Fibroblast of skin of left quadriceps (primary cell): ENCODE measurements at regions not wholly inside any gene's neighbourhood (a gene's known extent, or its start where the extent isn't known, plus 50 kb on each side); places are given as distances from the start of the nearest gene placed in this dataset.
"Not testable (repeated sequence)": the region's sequence is repeated elsewhere in the genome, so short reads cannot be mapped to it uniquely, and the experiment has no call there.

Experiments
- DNase-seq, 2 experiments: peaks; one replicate each; pipeline ENCODE4 v3.0.0-alpha.2; 2013; ENCODE audit warnings: low read depth in 2 of 2

GRCh38 chr5:36390640-36391039 lies 88.9 kb upstream of the RANBP3L start:
- DNase-seq = no peak

- no peak for DNase-seq
Measured at GRCh38 chr5:36392186-36392585, 90.5 kb upstream of the RANBP3L start.

GRCh38 chr5:36392818-36393217 lies 91.1 kb upstream of the RANBP3L start:
- peak; percentile 62 to 64 for DNase-seq

GRCh38 chr5:36393656-36394428 lies 92.1 kb upstream of the RANBP3L start:
- DNase-seq = no peak

GRCh38 chr5:36395260-36395659 lies 93.6 kb upstream of the RANBP3L start:
- DNase-seq = no peak

GRCh38 chr5:36395947-36396346 lies 94.2 kb upstream of the RANBP3L start:
- not testable (repeated sequence) for DNase-seq

GRCh38 chr5:36396640-36397039 lies 94.9 kb upstream of the RANBP3L start:
- DNase-seq = no peak

GRCh38 chr5:36397901-36398536 lies 96.3 kb upstream of the RANBP3L start:
- peak; percentile 54 to 61 for DNase-seq

GRCh38 chr5:36402512-36402906 lies 100.8 kb upstream of the RANBP3L start:
- DNase-seq = no peak

- peak; percentile 92 for DNase-seq
Measured at GRCh38 chr5:36403632-36404311, 102.1 kb upstream of the RANBP3L start.

GRCh38 chr5:36406023-36406422 lies 104.3 kb upstream of the RANBP3L start:
- no peak for DNase-seq

GRCh38 chr5:36407396-36407795 lies 105.7 kb upstream of the RANBP3L start:
- peak; percentile 57 to 61 for DNase-seq

- DNase-seq = not testable (repeated sequence)
Measured at GRCh38 chr5:36409711-36410110, 108.0 kb upstream of the RANBP3L start.

- not testable (repeated sequence) for DNase-seq
Measured at GRCh38 chr5:36410672-36411071, 109.0 kb upstream of the RANBP3L start.

GRCh38 chr5:36414869-36415282 lies 113.2 kb upstream of the RANBP3L start:
- DNase-seq = peak; percentile 39 to 45

GRCh38 chr5:36416605-36417004 lies 114.9 kb upstream of the RANBP3L start:
- DNase-seq = no peak

GRCh38 chr5:36417221-36417620 lies 115.5 kb upstream of the RANBP3L start:
- DNase-seq = no peak

GRCh38 chr5:36417668-36418067 lies 116.0 kb upstream of the RANBP3L start:
- DNase-seq = no peak

GRCh38 chr5:36418152-36418979 lies 116.7 kb upstream of the RANBP3L start:
- no peak for DNase-seq

GRCh38 chr5:36421256-36421655 lies 119.6 kb upstream of the RANBP3L start:
- DNase-seq = no peak

GRCh38 chr5:36422952-36423351 lies 121.2 kb upstream of the RANBP3L start:
- DNase-seq = peak in 1 of 2 experiments; percentile 14
